HepG2 (cell line): ENCODE measurements at regions not wholly inside any gene's neighbourhood (a gene's known extent, or its start where the extent isn't known, plus 50 kb on each side); places are given as distances from the start of the nearest gene placed in this dataset.

Experiments used
- ATAC-seq: fragments of 200-7000 bp; cut with Tn5 transposase; 3 replicates; pipeline ENCODE4 v1.9.1; 2020; ENCODE audit warnings: mild to moderate bottlenecking, moderate library complexity
- BruUV-seq: library from RNA; stranded (reverse); fragments of 400-500 nt; replicated peaks from 2 replicates; lab custom pipeline; 2021; lab: Mats Ljungman, UMichigan
- CTCF ChIA-PET: fragments of 300-600 bp; formaldehyde crosslinking; extraction: SDS; loops from one replicate; lab custom pipeline; 2021; ENCODE audit warnings: low total read pairs, inconsistent platforms, low intra/inter-chr PET ratio; lab: Yijun Ruan, JAX
- POLR2A ChIA-PET: fragments of 350-600 bp; sonication (Branson Sonifier 250); formaldehyde crosslinking; loops from one replicate; lab custom pipeline; 2020; ENCODE audit warnings: antibody characterized with exemption, inconsistent platforms; lab: Yijun Ruan, JAX
- DNase-seq: peaks from one replicate; pipeline ENCODE4 v3.0.0-alpha.2; 2015; ENCODE audit warnings: low spot score
- FAIRE-seq: peaks from 3 replicates; lab custom pipeline; 2011; peaks lifted over from hg19 to GRCh38; lab: Jason Lieb, UNC
- H2AFZ ChIP-seq: one replicate; pipeline ENCODE4 v1.6.1; 2011; ENCODE audit warnings: low read length, inconsistent platforms
- H3K27ac ChIP-seq: fragments of 300-600 bp; 3 replicates; pipeline ENCODE4 v1.8.0; 2011; ENCODE audit warnings: mixed run types, mild to moderate bottlenecking, mixed read lengths, low read length, inconsistent platforms; ENCODE audit not compliant: insufficient read depth; ENCODE audit errors: extremely low read length
- H3K27me3 ChIP-seq, 2 experiments: fragments of 200-600 bp in 1 of 2; 2 replicates in 1 of 2; 3 replicates in 1 of 2; pipeline versions ENCODE4 v1.6.0 to v1.8.0; 2011; ENCODE audit warnings: low read length in 2 of 2, mild to moderate bottlenecking in 2 of 2, moderate library complexity in 2 of 2, inconsistent platforms in 1 of 2; ENCODE audit not compliant: insufficient read depth in 2 of 2, control insufficient read depth in 1 of 2
- H3K36me3 ChIP-seq, 2 experiments: fragments of 200-600 bp in 1 of 2; replicated peaks in 1 of 2; 2 replicates in 1 of 2; 3 replicates in 1 of 2; pipeline versions ENCODE4 v1.5.1 to v1.8.0; 2011; ENCODE audit warnings: low read length in 2 of 2, inconsistent platforms in 1 of 2; ENCODE audit not compliant: insufficient read depth in 2 of 2, control insufficient read depth in 1 of 2
- H3K4me1 ChIP-seq: 2 replicates; pipeline ENCODE4 v1.5.1; 2012; ENCODE audit warnings: low read length, inconsistent platforms; ENCODE audit not compliant: insufficient read depth
- H3K4me2 ChIP-seq: 2 replicates; pipeline ENCODE4 v1.6.0; 2011; ENCODE audit warnings: low read depth, low read length, inconsistent platforms
- H3K4me3 ChIP-seq, 3 experiments: fragments of 200-600 bp in 1 of 3; sonication (generic), shearing (Covaris generic) in 1 of 3; replicated peaks in 1 of 3; 2 replicates each; pipeline ENCODE4 v1.5.1; 2011 to 2016; ENCODE audit warnings: low read length in 3 of 3, inconsistent platforms in 2 of 3, low read depth in 2 of 3, mild to moderate bottlenecking in 2 of 3, control low read depth in 1 of 3, mixed read lengths in 1 of 3; ENCODE audit not compliant: insufficient read depth in 1 of 3
- H3K79me2 ChIP-seq: one replicate; pipeline ENCODE4 v1.6.1; 2011; ENCODE audit warnings: low read length, inconsistent platforms; ENCODE audit not compliant: insufficient read depth
- H3K9ac ChIP-seq: 2 replicates; pipeline ENCODE4 v1.6.0; 2011; ENCODE audit warnings: mild to moderate bottlenecking, low read depth, low read length, inconsistent platforms; ENCODE audit not compliant: insufficient read depth
- H3K9me3 ChIP-seq: 2 replicates; pipeline ENCODE4 v1.5.1; 2012; ENCODE audit warnings: mild to moderate bottlenecking, low read length
- H4K20me1 ChIP-seq: 2 replicates; pipeline ENCODE4 v1.6.0; 2011; ENCODE audit warnings: inconsistent platforms, mild to moderate bottlenecking, low read length, moderate library complexity; ENCODE audit not compliant: insufficient read depth
- DPF2 ChIP-seq: sonication (generic); formaldehyde crosslinking; IDR thresholded peaks from 2 replicates; pipeline ENCODE4 v1.4.0; 2020; ENCODE audit warnings: mild to moderate bottlenecking, low read depth, missing genetic modification reagents, borderline replicate concordance
- SMAD3 ChIP-seq: sonication (generic); formaldehyde crosslinking; IDR thresholded peaks from 2 replicates; pipeline ENCODE4 v1.4.0; 2020; ENCODE audit warnings: missing genetic modification reagents
- ZBTB21 ChIP-seq: sonication (generic); formaldehyde crosslinking; IDR thresholded peaks from 2 replicates; pipeline ENCODE4 v1.4.0; 2020; ENCODE audit warnings: missing genetic modification reagents
- ZNF124 ChIP-seq: sonication (generic); formaldehyde crosslinking; IDR thresholded peaks from 2 replicates; pipeline ENCODE4 v1.4.0; 2020; ENCODE audit warnings: missing genetic modification reagents
- ZNF143 ChIP-seq: sonication (generic); formaldehyde crosslinking; IDR thresholded peaks from 2 replicates; pipeline ENCODE4 v1.4.0; 2020; ENCODE audit warnings: missing genetic modification reagents
- WGBS: methylation state at CpG from one replicate; pipeline ENCODE4 v1.1.6; 2017; ENCODE audit warnings: low lambda C conversion rate; 5-methylcytosine and 5-hydroxymethylcytosine counted together
- in situ Hi-C: cut with HindIII; loops from 2 replicates; pipeline ENCODE4 v1.10.0; 2017; ENCODE audit warnings: low pct_unique_long_range_greater_than_20kb; ENCODE audit not compliant: extremely low pct_ligation_motif_present
- intact Hi-C: fragments of 100-400 bp; cut with micrococcal nuclease; formaldehyde crosslinking; loops from one replicate; pipeline ENCODE4 v1.10.0; 2022; ENCODE audit not compliant: unreplicated experiment
- TF ChIP-seq, protein P1 (sequence below): sonication (generic); formaldehyde crosslinking; IDR thresholded peaks from 2 replicates; pipeline ENCODE4 v1.4.0; 2020; ENCODE audit warnings: mild to moderate bottlenecking, missing genetic modification reagents
- TF ChIP-seq, protein P2 (sequence below): sonication (generic); formaldehyde crosslinking; IDR thresholded peaks from 2 replicates; pipeline ENCODE4 v1.5.0; 2020; ENCODE audit warnings: missing genetic modification reagents, mild to moderate bottlenecking, borderline replicate concordance

GRCh38 chr12:25326326-25326725, 75.6 kb upstream of the KRAS start (continued):
- TF ChIP-seq, protein P1, sequence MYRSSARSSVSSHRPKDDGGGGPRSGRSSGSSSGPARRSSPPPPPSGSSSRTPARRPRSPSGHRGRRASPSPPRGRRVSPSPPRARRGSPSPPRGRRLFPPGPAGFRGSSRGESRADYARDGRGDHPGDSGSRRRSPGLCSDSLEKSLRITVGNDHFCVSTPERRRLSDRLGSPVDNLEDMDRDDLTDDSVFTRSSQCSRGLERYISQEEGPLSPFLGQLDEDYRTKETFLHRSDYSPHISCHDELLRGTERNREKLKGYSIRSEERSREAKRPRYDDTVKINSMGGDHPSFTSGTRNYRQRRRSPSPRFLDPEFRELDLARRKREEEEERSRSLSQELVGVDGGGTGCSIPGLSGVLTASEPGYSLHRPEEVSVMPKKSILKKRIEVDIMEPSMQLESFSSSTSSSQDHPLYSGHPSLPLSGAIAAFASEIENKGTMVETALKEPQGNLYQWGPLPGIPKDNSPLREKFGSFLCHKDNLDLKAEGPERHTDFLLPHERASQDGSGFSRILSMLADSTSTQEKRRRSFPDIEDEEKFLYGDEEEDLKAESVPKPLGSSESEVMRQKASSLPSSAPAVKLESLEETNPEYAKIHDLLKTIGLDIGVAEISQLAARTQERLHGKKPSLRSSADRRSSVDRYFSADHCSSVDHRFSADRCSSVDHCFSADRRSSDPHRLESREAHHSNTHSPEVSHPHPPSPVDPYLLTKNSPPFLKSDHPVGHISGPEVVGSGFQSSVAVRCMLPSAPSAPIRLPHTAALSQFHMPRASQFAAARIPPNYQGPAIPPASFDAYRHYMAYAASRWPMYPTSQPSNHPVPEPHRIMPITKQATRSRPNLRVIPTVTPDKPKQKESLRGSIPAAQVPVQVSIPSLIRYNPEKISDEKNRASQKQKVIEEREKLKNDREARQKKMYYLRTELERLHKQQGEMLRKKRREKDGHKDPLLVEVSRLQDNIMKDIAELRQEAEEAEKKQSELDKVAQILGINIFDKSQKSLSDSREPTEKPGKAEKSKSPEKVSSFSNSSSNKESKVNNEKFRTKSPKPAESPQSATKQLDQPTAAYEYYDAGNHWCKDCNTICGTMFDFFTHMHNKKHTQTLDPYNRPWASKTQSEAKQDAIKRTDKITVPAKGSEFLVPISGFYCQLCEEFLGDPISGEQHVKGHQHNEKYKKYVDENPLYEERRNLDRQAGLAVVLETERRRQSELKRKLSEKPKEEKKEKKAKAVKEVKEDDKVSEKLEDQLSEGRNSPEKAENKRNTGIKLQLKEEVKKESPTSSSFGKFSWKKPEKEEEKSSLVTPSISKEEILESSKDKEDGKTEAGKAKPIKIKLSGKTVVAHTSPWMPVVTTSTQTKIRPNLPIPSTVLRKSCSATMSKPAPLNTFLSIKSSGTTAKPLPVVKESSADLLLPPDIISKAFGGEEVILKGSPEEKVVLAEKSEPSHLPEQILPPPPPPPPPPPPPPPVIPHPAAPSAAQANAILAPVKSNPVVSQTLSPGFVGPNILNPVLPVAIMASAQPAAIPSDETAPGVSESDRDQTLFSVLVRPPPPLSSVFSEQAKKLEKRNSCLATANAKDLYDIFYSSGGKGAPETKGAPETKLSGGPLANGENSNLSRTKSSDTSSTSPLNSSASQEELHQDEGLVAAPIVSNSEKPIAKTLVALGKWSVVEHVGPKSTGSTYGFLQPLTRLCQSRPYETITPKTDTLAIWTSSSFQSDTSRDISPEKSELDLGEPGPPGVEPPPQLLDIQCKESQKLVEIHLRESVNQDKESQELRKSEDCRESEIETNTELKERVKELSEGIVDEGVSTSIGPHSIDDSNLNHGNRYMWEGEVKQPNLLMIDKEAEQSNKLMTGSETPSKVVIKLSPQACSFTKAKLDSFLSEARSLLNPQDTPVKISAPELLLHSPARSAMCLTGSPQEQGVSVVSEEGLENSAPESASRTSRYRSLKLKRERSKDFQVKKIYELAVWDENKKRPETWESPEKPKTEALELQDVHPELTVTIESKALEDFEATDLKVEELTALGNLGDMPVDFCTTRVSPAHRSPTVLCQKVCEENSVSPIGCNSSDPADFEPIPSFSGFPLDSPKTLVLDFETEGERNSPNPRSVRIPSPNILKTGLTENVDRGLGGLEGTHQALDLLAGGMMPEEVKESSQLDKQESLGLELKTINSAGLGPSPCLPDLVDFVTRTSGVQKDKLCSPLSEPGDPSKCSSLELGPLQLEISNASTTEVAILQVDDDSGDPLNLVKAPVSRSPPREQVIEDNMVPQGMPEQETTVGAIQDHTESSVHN (CRISPR knock-in tag), result no peak
- TF ChIP-seq ZNF143 (no peak), SMAD3 (CRISPR knock-in tag) (no peak)

- BruUV-seq, result no TSS peak
- Histone ChIP-seq H3K4me2 (no peak overlapping the region), H3K9ac (no peak overlapping the region), H3K79me2 (no peaks in the 10 kb centered on the region), H3K36me3 (no peaks in the 10 kb centered on the region), H4K20me1 (no peaks in the 10 kb centered on the region), H3K27ac (no peak overlapping the region), H2AFZ (no peak overlapping the region), H3K9me3 (no peaks in the 10 kb centered on the region), H3K4me3 (no peak overlapping the region), H3K4me1 (no peaks in the 10 kb centered on the region), H3K27me3 (no peaks in the 10 kb centered on the region)
- POLR2A ChIA-PET, result no interaction called here
- DNase-seq (no peak), ATAC-seq (no peak), FAIRE-seq (no peak)
- intact Hi-C loops, result no loop called here
- WGBS, result 28% methylated on average over 2 of the region's 2 CpGs
- CTCF ChIA-PET, result no interaction called here
- TF ChIP-seq DPF2 (CRISPR knock-in tag), result no peak
- TF ChIP-seq ZBTB21, result no peak
- no peak for TF ChIP-seq ZNF124 (CRISPR knock-in tag)
- TF ChIP-seq, protein P2, sequence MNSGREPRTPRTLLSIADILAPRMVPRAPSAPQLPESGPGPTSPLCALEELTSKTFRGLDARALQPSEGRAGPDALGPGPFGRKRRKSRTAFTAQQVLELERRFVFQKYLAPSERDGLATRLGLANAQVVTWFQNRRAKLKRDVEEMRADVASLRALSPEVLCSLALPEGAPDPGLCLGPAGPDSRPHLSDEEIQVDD (CRISPR knock-in tag), result no peak
- in situ Hi-C loops, result no loop called here
These were observed 74.1 kb upstream of the KRAS start for GRCh38 chr12:25324861-25325260.
